IPS-18c (cell line): ENCODE measurements at regions not wholly inside any gene's neighbourhood (a gene's known extent, or its start where the extent isn't known, plus 50 kb on each side); places are given as distances from the start of the nearest gene placed in this dataset.
"Not testable (repeated sequence)": the region's sequence is repeated elsewhere in the genome, so short reads cannot be mapped to it uniquely, and the experiment has no call there.

Source experiments
- H3K4me3 ChIP-seq: 2 replicates; pipeline ENCODE4 v1.7.0; 2013; ENCODE audit warnings: low read depth, mild to moderate bottlenecking, low read length, moderate library complexity; ENCODE audit not compliant: insufficient read depth
- H3K9me3 ChIP-seq: one replicate; pipeline ENCODE4 v1.6.1; 2013; ENCODE audit warnings: mild to moderate bottlenecking, low read length, moderate library complexity; ENCODE audit not compliant: control insufficient read depth, insufficient read depth

DNA sequence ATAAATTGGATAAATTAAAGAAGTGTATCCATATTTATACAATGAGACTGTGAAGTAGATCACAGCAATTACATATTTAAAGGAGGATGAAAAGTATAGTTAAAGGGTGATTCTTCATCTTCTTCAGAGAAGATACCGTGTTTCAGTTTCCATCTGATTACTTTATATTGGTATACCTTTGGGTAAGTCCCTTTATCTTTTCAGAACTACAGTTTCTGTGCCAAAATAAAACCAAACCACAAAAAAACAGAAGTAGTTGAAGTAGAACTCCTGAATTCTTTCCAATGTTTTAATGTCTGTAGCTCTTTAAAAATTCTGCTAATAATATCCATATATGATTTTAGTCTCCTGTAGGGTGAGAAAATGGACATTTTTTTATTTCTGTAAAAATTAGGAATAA, 231.2 kb upstream of the LINC00305 start:
- no peak overlapping the region for H3K4me3 ChIP-seq
- H3K9me3 ChIP-seq = no peaks in the 10 kb centered on the region

DNA sequence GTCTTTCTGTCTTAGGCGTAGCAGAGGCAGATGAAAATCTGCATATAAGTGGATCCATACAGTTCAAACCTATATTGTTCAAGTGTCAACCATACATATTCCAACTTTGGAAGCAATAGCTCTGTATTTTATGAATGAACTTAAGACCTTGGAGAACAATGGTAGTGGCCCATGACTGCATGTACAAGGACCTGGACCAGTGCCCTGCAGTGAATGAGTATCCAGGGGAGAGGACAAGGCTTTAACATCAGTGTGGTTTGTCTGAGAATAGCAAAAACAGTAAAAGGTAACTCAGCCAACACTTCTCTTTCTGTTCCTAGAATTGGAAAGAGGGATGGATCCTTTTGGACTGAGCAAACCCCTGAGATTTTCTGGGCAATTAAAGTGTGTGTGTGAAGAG, 230.8 kb upstream of the LINC00305 start:
- H3K4me3 ChIP-seq = no peak overlapping the region

DNA sequence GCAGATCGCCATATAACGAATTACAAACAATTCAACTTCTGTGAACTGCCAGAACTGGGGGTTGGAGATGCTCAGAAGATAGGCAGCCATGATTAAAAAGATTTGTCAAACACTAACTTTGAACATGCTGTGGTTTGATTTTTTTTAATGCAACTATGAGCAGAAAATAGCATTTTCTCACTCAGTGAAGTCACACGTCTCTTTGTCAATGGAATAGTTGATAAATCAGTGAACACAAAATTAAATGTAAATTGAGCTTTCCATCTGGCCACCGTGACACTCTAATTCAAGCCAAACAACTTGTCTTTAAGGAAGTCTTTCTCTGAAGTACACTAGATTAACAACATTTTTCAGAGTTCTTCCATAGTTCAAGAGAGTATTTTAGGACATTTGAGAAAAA, 228.6 kb upstream of the LINC00305 start:
- no peaks in the 10 kb centered on the region for H3K9me3 ChIP-seq
- no peak overlapping the region for H3K4me3 ChIP-seq

More for the DNA sequence above, 230.8 kb upstream of the LINC00305 start:
- H3K9me3 ChIP-seq = no peaks in the 10 kb centered on the region

DNA sequence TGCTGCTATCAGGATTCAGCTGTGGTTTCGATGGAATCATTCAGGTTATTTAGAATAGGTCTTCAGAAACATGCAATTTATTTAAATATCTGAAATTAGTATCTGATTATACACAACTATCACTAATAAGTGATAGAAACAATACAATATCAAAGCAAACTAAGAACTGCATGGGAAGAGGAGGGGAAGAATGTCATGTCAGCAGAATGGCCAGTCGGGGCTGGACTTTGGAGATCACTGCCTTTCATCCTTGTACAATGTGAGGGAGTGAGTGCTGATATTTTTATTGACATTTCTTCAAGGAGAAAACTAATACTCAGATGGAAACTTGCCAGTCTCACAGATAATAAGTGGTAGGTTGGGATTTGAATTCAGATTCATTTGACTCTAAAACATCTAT, 224.0 kb upstream of the LINC00305 start:
- H3K9me3 ChIP-seq = no peaks in the 10 kb centered on the region

DNA sequence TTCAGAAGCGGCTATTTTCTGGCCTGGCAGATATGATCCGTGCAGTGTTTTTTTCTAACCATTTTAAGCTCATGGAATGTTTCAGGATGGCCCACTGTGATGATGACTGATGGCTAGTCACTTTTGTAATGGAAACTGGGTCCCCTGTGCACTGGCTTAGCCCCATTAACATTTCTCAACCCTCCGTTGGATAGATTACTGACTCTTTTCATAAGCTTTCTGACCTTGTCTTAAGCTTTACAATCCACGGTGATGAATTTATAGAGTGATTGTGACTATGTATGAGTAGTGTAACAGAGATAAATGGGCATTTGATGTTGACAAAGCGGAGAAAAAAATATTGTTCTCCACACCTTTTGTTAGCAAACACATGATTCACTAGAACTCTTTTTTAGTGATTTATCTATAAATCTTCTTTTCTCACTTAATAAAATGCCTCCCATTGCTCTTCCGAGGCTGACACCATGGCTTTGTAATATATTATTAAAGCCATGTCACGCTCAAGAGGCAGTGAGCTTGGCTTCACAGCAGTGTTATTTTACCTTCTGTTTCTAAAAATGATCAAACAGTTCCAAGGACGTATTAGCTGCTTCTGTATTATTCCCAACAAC, 221.0 kb upstream of the LINC00305 start:
- H3K4me3 ChIP-seq, H3K9me3 ChIP-seq: not testable (repeated sequence)

More for the DNA sequence above, 224.0 kb upstream of the LINC00305 start:
- H3K4me3 ChIP-seq = no peak overlapping the region

DNA sequence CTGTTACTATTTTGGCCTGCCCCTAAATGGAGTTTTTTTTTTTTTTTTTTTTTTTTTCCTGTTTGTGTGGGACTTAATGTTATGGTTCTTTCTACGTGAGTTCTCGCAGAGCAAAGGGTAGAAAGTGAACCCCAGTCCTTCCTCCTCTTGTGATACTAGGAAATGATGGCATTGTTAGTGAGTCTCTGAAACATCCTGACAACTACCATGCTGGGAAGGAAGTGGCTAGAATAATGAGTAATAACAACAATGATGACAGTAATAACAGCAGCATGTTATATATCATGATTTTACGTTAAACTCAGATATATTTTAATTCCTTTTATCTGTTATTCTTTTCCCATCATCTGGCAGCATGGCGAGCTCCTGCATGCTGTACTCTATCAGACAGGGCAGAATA, 216.2 kb upstream of the LINC00305 start:
- Histone ChIP-seq H3K9me3 (peaks cover 4% of the 10 kb centered on the region), H3K4me3 (no peak overlapping the region)

DNA sequence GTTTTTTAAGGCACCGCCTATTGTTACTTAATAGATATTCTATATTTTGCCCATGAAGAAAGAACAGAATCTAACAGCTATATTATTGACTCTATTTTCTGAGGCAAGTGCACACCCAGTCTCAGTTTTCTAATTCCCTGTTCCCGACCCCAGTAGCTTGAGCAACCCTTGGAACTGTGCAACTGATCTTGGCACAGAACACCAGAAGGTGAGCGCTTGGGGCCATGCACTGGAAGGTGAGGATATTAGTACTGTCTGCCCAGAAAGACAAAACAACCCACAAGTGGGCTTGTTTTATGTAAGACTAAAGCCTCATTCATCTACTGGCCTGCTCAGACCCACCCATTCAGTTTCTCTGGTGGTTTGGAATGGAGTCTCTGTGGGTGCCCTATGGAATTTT, 188.8 kb upstream of the LINC00305 start:
- no peak overlapping the region for H3K4me3 ChIP-seq
- no peaks in the 10 kb centered on the region for H3K9me3 ChIP-seq

DNA sequence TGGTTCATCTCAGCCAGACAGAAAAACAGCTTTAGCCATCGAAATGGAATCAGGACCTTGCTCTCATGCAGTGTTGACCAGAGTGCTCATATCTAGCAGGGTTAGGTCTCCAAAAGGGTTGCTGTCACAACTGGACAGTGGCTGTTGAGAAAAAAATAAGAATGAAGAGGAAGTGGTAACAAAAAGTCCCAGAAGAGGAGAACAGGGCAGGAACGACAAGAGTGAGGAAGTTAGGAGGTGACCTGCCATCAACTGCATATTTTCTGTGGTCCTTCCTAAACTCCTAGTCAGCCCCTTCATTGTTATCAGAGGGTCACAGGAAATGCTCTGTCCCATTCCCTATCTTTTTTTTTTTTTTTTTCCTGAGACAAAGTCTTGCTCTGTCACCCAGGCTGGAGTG, 188.1 kb upstream of the LINC00305 start:
- Histone ChIP-seq H3K4me3 (no peak overlapping the region), H3K9me3 (no peaks in the 10 kb centered on the region)

DNA sequence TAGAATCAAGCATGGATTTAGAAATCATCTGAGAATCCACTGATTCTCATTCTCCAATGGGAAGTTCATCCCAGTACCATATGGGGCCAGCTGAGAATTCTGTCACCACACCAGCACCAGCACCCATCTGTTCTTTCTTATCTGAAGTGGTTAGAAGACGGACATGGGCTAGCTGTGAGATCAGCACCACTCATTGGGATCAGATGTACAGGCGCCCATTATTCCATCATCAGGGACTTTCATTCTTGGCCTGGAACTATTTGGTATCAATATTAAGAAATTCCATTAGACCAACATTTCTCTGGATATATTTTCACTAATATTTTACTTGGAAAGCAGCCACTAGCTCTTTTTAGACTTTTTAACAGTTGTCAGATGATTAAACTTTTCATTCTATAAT, 185.9 kb upstream of the LINC00305 start:
- no peak overlapping the region for H3K4me3 ChIP-seq
- H3K9me3 ChIP-seq = no peaks in the 10 kb centered on the region

DNA sequence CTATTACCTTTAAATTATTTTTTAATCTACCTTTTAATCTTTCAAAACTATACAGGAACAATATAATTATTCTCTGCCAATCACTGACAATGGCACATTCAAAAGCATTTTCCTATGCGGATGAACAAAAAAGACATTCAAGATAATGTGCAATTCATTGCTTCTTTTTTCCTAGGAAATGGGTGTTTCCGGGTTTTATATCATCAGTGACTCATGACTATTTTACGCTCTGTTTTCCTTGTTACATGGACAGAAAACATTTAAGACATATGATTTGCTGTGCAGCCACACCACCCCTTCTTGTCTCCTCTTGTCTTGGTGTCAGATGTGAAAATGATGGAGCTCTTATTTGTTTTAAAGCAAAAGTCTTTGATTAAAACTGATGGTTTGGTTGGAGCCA, 184.7 kb upstream of the LINC00305 start:
- no peak overlapping the region for H3K4me3 ChIP-seq
- H3K9me3 ChIP-seq = no peaks in the 10 kb centered on the region

DNA sequence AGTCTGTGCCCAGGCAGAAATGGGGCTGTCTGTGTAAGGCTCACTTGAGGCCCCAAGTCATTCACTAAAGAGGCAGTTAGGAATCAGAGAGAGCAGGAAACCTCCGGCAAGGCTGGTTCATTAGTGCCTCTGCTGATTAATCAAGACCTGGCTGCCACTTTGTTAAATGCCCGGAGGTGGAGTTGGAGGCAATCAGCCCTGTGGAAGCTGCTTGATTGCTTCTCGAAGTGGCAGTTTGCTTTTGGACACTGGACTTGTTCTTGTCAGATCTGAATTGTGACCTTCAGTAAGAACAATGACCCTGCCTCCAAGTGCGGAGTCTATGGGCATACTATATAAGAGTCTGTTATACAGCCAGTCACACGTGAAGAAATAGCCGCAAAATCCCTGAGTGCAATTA, 183.9 kb upstream of the LINC00305 start:
- no peak overlapping the region for H3K4me3 ChIP-seq
- no peaks in the 10 kb centered on the region for H3K9me3 ChIP-seq

DNA sequence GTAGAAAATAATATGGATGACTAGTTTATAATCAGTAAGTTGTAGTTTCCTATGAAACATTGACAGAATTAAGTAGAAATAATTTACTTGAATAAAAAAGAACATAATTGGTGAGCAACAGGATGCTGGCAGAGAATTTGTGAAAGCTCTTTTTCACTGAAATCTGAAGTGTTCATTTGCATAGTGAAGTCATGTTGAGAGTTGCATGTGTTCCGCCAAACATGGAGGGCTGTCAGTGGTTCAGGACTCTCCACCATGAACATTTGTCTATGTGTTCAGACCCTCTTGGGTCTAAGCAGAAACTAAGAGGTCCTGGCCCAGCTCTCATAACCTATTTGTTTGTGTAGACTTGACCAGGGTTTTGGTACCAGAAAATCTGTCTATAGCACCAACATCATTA, 182.5 kb upstream of the LINC00305 start:
- no peaks in the 10 kb centered on the region for H3K9me3 ChIP-seq
- H3K4me3 ChIP-seq = no peak overlapping the region

DNA sequence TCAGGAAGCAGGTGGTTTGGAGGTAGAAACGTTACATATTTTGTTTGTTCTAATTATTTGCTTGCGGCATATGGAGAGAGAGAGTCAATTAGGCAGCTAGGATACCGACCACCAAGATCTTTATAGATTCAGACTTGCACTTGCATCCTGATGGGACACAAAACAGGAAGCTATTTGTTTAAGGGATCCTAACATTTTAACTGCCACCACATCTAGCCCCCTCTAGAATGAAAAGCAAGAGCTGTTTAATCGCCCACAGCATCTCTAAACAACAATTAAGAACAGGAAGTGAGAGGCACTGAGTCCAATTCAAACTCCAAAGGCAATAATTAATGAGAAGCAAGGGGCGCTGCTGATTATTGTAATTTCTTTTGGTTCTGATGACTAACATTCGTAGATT, 182.0 kb upstream of the LINC00305 start:
- H3K9me3 ChIP-seq = no peaks in the 10 kb centered on the region
- H3K4me3 ChIP-seq = no peak overlapping the region

DNA sequence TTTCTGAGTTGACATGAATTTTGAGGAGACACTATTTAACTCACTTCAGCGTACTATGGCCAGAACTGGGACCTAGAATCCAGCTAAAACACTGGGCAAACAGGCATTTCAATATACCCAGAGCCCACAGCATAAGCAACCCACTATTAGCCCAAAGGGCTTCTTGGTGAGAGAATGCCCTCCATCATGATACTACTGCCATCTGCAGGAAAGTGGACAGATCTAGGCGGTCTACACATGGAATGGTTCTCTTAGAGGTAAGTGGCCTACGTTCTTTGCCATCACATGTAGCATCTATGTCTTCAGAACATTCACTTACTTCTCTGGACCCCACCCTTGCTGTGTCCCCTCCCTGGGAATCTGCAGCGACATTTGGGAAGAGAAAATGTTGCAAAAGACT, 181.3 kb upstream of the LINC00305 start:
- H3K9me3 ChIP-seq = no peaks in the 10 kb centered on the region
- no peak overlapping the region for H3K4me3 ChIP-seq

DNA sequence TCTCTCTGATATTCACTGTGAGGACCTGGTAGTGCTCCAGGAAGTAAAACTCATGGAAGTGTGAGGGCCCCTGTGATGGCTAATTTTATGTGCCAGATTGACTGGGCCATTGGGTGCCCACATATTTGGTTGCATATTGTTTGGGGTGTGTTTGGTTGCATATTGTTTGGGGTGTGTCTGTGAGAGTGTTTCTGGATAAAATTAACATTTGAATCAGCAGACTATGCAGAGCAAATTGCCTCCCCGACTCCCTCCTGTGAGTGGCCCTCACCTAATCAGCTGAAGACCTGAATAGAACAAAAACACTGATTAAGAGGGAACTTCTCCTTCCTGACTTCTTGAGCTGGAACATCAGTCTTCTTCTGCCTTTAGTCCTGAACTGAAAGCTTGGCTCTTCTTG, 173.3 kb upstream of the LINC00305 start:
- no peak overlapping the region for H3K4me3 ChIP-seq
- no peaks in the 10 kb centered on the region for H3K9me3 ChIP-seq

DNA sequence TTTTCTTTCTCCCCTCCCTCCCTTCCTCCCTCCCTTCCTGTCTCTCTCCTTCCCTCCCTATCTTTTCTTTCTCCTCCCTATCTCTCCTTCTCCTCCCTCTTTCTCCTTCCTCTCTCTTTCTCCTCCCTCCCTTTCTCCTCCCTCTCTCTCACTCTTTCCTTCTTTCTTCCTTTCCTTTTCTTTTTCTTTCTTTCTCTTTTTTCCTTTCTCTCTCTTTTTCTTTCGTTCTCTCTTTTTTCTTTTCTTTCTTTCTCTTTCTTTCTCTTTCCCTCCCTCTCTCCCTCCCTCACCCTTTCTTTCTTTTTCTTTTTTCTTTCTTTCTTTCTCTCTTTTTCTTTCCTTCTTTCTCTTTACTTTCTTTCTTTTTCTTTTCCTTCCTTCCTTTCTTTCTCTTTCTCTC, 169.7 kb upstream of the LINC00305 start:
- Histone ChIP-seq H3K9me3 (no peaks in the 10 kb centered on the region), H3K4me3 (no peak overlapping the region)

DNA sequence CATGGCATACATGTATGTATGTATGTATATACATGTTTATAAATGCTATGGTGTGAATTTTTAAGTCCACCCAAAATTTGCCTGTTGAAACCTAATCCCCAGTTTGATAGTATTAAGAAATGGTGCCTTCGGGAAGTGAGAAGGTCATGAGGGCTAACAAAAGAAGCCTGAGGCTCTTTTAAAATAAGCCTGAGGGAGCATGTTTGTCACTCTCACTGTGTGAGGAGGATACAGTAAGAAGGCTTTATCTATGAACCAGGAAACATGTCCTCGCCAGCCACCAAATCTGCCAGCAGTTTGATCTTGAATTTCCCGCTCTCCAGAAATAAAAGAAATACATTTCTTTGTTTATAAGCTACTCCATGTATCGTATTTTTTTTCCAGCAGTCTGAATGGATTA, 163.0 kb upstream of the LINC00305 start:
- Histone ChIP-seq H3K9me3 (no peaks in the 10 kb centered on the region), H3K4me3 (no peak overlapping the region)

DNA sequence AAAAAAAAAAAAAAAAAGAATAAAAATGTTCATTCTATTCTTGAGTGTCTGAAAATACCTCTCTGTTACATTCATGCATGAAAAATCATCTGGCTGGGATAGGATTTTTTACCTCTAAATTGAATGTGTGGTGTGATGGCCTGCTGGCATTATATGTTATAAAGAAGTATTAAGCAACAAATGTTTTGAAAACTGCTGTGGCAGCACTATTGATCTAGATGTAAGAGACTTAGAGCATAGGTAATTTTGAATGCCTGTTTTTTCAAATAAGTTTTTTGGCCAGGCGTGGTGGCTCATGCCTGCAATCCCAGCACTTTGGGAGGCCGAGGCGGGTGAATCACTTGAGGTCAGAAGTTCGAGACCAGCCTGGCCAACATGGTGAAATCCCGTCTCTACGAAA, 147.0 kb upstream of the LINC00305 start:
- no peaks in the 10 kb centered on the region for H3K9me3 ChIP-seq
- no peak overlapping the region for H3K4me3 ChIP-seq

DNA sequence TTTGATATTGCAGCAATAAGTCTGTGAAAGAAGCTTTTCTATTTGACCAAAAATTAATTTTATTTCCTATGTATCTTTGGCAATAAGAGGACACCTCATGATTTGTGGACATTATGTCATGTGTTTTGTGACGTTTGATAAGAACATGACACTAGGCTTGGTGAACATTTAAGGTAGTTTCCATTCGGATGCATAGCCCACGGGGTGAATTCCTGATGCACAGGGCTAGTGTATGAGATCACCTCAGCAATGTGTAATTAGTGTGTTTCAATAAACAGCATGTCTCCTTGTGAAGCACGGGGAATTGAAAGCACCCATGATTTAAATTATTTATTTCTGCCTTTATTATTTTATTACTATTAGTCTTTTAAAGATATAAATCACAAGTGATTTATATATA, 146.1 kb upstream of the LINC00305 start:
- Histone ChIP-seq H3K9me3 (no peaks in the 10 kb centered on the region), H3K4me3 (no peak overlapping the region)
